H1 (cell line): ENCODE measurements at regions not wholly inside any gene's neighbourhood (a gene's known extent, or its start where the extent isn't known, plus 50 kb on each side); places are given as distances from the start of the nearest gene placed in this dataset.

Experiments
- CTCF ChIP-seq, 3 experiments: IDR thresholded peaks; 1 replicate in 2 of 3; 2 replicates in 1 of 3; pipeline versions ENCODE4 v1.5.1 to v1.6.1; 2011; ENCODE audit warnings: low read length in 3 of 3, mild to moderate bottlenecking in 3 of 3, inconsistent platforms in 2 of 3, low read depth in 1 of 3, moderate library complexity in 1 of 3; ENCODE audit not compliant: insufficient read depth in 1 of 3; ENCODE audit errors: control extremely low read depth in 1 of 3
- EZH2 ChIP-seq: fragments of 200-600 bp; sonication (generic); IDR thresholded peaks from 2 replicates; pipeline ENCODE4 v1.7.1; 2012; ENCODE audit warnings: low read depth, mild to moderate bottlenecking, moderate library complexity, low read length, inconsistent platforms; ENCODE audit not compliant: severe bottlenecking
- HDAC2 ChIP-seq, 2 experiments: fragments of 300-600 bp in 1 of 2; sonication (generic) in 1 of 2; IDR thresholded peaks; 2 replicates each; pipeline ENCODE4 v1.6.1; 2011 to 2012; ENCODE audit warnings: low read depth in 2 of 2, low read length in 2 of 2, mild to moderate bottlenecking in 2 of 2, moderate library complexity in 2 of 2, borderline replicate concordance in 1 of 2, inconsistent platforms in 1 of 2
- NRF1 ChIP-seq: IDR thresholded peaks from 2 replicates; pipeline ENCODE4 v1.6.1; 2011; ENCODE audit warnings: mild to moderate bottlenecking, low read depth, low read length, improper control_type of control experiment
- SP1 ChIP-seq: IDR thresholded peaks from 2 replicates; pipeline ENCODE4 v1.6.1; 2011; ENCODE audit warnings: low read depth, low read length

- TF ChIP-seq NRF1 (no peak), HDAC2 (IDR thresholded peaks at IDR 0.05; ENCODE audit: borderline replicate concordance in 1 of 2, low read depth in 2 of 2, low read length in 2 of 2) (no peak), EZH2 (no peak), CTCF (IDR thresholded peaks at IDR 0.05; ENCODE audit: control extremely low read depth in 1 of 3, insufficient read depth in 1 of 3, low read depth in 1 of 3, low read length in 3 of 3) (no peak), SP1 (no peak)
These were observed 137.9 kb upstream of the TP63 start for GRCh38 chr3:189493271-189493670.
